ENCODE measurements at regions not wholly inside any gene's neighbourhood (a gene's known extent, or its start where the extent isn't known, plus 50 kb on each side); places are given as distances from the start of the nearest gene placed in this dataset.

DNA sequence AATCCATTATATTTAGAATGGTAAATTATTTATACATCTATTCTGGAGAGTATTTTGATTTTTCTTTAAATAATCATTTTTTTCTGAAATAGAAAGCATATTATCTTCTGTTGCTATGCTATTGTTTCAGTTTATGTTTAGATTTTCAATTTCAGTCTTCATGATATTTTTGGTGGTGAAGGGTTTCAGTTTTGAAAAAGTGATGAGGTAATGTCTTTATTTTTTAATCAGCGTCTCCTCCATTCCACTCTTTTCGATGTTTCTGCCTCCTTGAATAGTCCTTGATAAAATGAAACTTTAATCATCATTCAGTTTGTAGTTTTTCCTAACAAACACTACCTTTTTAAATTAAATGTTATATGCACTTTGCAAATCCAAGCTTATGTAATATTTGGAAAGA is 428.6 kb downstream of the PTPRC start:
- TF ChIP-seq POLR2AphosphoS5 (IDR thresholded peaks at IDR 0.05; ENCODE audit: borderline replicate concordance, low read depth, low read length) (no peak), EZH2 (IDR thresholded peaks at IDR 0.05) (no peak)

Data from SK-N-MC (cell line).